NCI-H226 (cell line): ENCODE measurements at regions not wholly inside any gene's neighbourhood (a gene's known extent, or its start where the extent isn't known, plus 50 kb on each side); places are given as distances from the start of the nearest gene placed in this dataset.

ENCODE experiments used
- DNase-seq: peaks from one replicate; pipeline ENCODE4 v3.0.0-alpha.2; 2015

- no peak for DNase-seq
Measured at GRCh38 chr6:105990151-105990550, 96.0 kb upstream of the PRDM1 start.

- no peak for DNase-seq
Measured at GRCh38 chr6:105988812-105989577, 97.1 kb upstream of the PRDM1 start.

GRCh38 chr6:105988321-105988720 lies 97.8 kb upstream of the PRDM1 start:
- DNase-seq: no peak

GRCh38 chr6:105987516-105987915 lies 98.6 kb upstream of the PRDM1 start:
- no peak for DNase-seq

- DNase-seq: no peak
Measured at GRCh38 chr6:105986998-105987397, 99.1 kb upstream of the PRDM1 start.

- no peak for DNase-seq
Measured at GRCh38 chr6:105985816-105986632, 100.1 kb upstream of the PRDM1 start.

GRCh38 chr6:105985098-105985815 lies 100.9 kb upstream of the PRDM1 start:
- no peak for DNase-seq

GRCh38 chr6:105983763-105984162 lies 102.4 kb upstream of the PRDM1 start:
- DNase-seq: no peak

- DNase-seq: no peak
Measured at GRCh38 chr6:105982761-105983540, 103.2 kb upstream of the PRDM1 start.

- no peak for DNase-seq
Measured at GRCh38 chr6:105981888-105982358, 104.2 kb upstream of the PRDM1 start.

- DNase-seq: no peak
Measured at GRCh38 chr6:105981002-105981887, 104.9 kb upstream of the PRDM1 start.

- DNase-seq: no peak
Measured at GRCh38 chr6:105978974-105979373, 107.2 kb upstream of the PRDM1 start.

GRCh38 chr6:105977934-105978504 lies 108.1 kb upstream of the PRDM1 start:
- DNase-seq: no peak

- DNase-seq: no peak
Measured at GRCh38 chr6:105974986-105975385, 111.2 kb upstream of the PRDM1 start.

GRCh38 chr6:105972440-105972839 lies 113.7 kb upstream of the PRDM1 start:
- no peak for DNase-seq

- no peak for DNase-seq
Measured at GRCh38 chr6:105968603-105969333, 117.4 kb upstream of the PRDM1 start.

GRCh38 chr6:105967917-105968602 lies 118.1 kb upstream of the PRDM1 start:
- no peak for DNase-seq

GRCh38 chr6:105966481-105966880 lies 119.7 kb upstream of the PRDM1 start:
- DNase-seq: no peak

GRCh38 chr6:105964979-105965760 lies 121.0 kb upstream of the PRDM1 start:
- DNase-seq: no peak
